HL-60 (cell line): ENCODE measurements at regions not wholly inside any gene's neighbourhood (a gene's known extent, or its start where the extent isn't known, plus 50 kb on each side); places are given as distances from the start of the nearest gene placed in this dataset.

Experiments used
- DNase-seq, 2 experiments: peaks; one replicate each; pipeline ENCODE4 v3.0.0-alpha.2; 2010 to 2020; ENCODE audit warnings: low read depth in 1 of 2, low spot score in 1 of 2
- H3K27ac ChIP-seq: fragments of 250-450 bp; sonication (Bioruptor Pico); replicated peaks from 2 replicates; pipeline ENCODE4 v1.5.1; 2020; ENCODE audit warnings: mild to moderate bottlenecking, moderate library complexity
- H3K27me3 ChIP-seq: fragments of 250-450 bp; sonication (Bioruptor Pico); 2 replicates; pipeline ENCODE4 v1.5.1; 2021; ENCODE audit warnings: mild to moderate bottlenecking, moderate library complexity; ENCODE audit not compliant: insufficient read depth, poor library complexity, severe bottlenecking
- H3K4me3 ChIP-seq: replicated peaks from 2 replicates; pipeline ENCODE4 v1.5.1; 2011; ENCODE audit warnings: mild to moderate bottlenecking, control low read depth, low read length; ENCODE audit not compliant: insufficient read depth
- CTCF ChIP-seq: IDR thresholded peaks from one replicate; pipeline ENCODE4 v1.5.1; 2011; ENCODE audit warnings: low read length, control low read depth, inconsistent platforms; ENCODE audit not compliant: insufficient read depth
- GABPA ChIP-seq: IDR thresholded peaks from 2 replicates; pipeline ENCODE4 v1.6.1; 2012; ENCODE audit warnings: low read depth
- POLR2AphosphoS5 ChIP-seq: IDR thresholded peaks from 2 replicates; pipeline ENCODE4 v1.6.1; 2012; ENCODE audit warnings: low read depth
- REST ChIP-seq: IDR thresholded peaks from 2 replicates; pipeline ENCODE4 v1.6.1; 2012; ENCODE audit warnings: low read depth; ENCODE audit not compliant: insufficient replicate concordance
- SPI1 ChIP-seq: IDR thresholded peaks from 2 replicates; pipeline ENCODE4 v1.6.1; 2012; ENCODE audit warnings: low read depth, mild to moderate bottlenecking, borderline replicate concordance

GRCh38 chr13:99884913-99885312 lies 86.7 kb downstream of the ZIC5 start:
- no peak for DNase-seq
- TF ChIP-seq GABPA = no peak
- TF ChIP-seq SPI1 = no peak
- no peak for TF ChIP-seq REST
- no peak for TF ChIP-seq CTCF
- TF ChIP-seq POLR2AphosphoS5 = no peak
- H3K4me3 ChIP-seq = no peak overlapping the region
- H3K27ac ChIP-seq = no peak overlapping the region
- H3K27me3 ChIP-seq = peaks cover 2% of the 10 kb centered on the region

GRCh38 chr13:99883805-99884204 lies 87.8 kb downstream of the ZIC5 start:
- Histone ChIP-seq H3K27me3 (peaks cover 1% of the 10 kb centered on the region), H3K27ac (no peak overlapping the region), H3K4me3 (no peak overlapping the region)
- no peak for DNase-seq
- TF ChIP-seq POLR2AphosphoS5 (no peak), SPI1 (no peak), GABPA (no peak), CTCF (no peak), REST (no peak)

GRCh38 chr13:99878921-99879610 lies 92.5 kb downstream of the ZIC5 start:
- Histone ChIP-seq H3K4me3 (no peak overlapping the region), H3K27ac (no peak overlapping the region), H3K27me3 (no peaks in the 10 kb centered on the region)
- TF ChIP-seq REST = no peak
- TF ChIP-seq GABPA = no peak
- no peak for TF ChIP-seq CTCF
- no peak for TF ChIP-seq SPI1
- TF ChIP-seq POLR2AphosphoS5 = no peak
- no peak for DNase-seq
